K562 (cell line): ENCODE measurements at regions not wholly inside any gene's neighbourhood (a gene's known extent, or its start where the extent isn't known, plus 50 kb on each side); places are given as distances from the start of the nearest gene placed in this dataset.

Experiments
- ATAC-seq: fragments of 200-7000 bp; cut with Tn5 transposase; 3 replicates; pipeline ENCODE4 v1.9.1; 2020; ENCODE audit warnings: moderate library complexity
- BruUV-seq: library from RNA; stranded (reverse); fragments of 400-500 nt; replicated peaks from 2 replicates; lab custom pipeline; 2021; lab: Mats Ljungman, UMichigan
- CTCF ChIA-PET: fragments of 300-600 bp; formaldehyde crosslinking; extraction: SDS; loops from one replicate; lab custom pipeline; 2021; ENCODE audit warnings: low intra/inter-chr PET ratio; lab: Yijun Ruan, JAX
- POLR2A ChIA-PET: fragments of 300-600, 350-650 bp; sonication (Branson Sonifier 250); formaldehyde crosslinking; extraction: SDS; loops from one replicate; lab custom pipeline; 2021; ENCODE audit warnings: antibody characterized with exemption, inconsistent platforms; lab: Yijun Ruan, JAX
- DNase-seq, 4 experiments: peaks; one replicate each; pipeline versions ENCODE4 v3.0.0 to v3.0.0-alpha.2; 2011 to 2018; ENCODE audit warnings: low spot score in 3 of 4, mixed read lengths in 3 of 4; ENCODE audit errors: extremely low read depth in 1 of 4
- FAIRE-seq: peaks from 2 replicates; lab custom pipeline; 2011; peaks lifted over from hg19 to GRCh38; lab: Jason Lieb, UNC
- H2AFZ ChIP-seq: 2 replicates; pipeline ENCODE4 v1.6.0; 2011; ENCODE audit warnings: low read depth, low read length, control low read depth, inconsistent platforms
- H3K27ac ChIP-seq: fragments of 200-600 bp; 3 replicates; pipeline ENCODE4 v1.8.0; 2011; ENCODE audit warnings: low read depth, mild to moderate bottlenecking, control low read depth, inconsistent platforms, low read length, moderate library complexity, mixed read lengths; ENCODE audit errors: extremely low read depth
- H3K27me3 ChIP-seq, 2 experiments: fragments of 300-600 bp in 1 of 2; 2 replicates in 1 of 2; 3 replicates in 1 of 2; pipeline versions ENCODE4 v1.6.0 to v1.8.0; 2011; ENCODE audit warnings: inconsistent platforms in 2 of 2, low read length in 2 of 2, mild to moderate bottlenecking in 1 of 2, mixed read lengths in 1 of 2, moderate library complexity in 1 of 2; ENCODE audit not compliant: control insufficient read depth in 2 of 2, insufficient read depth in 2 of 2
- H3K36me3 ChIP-seq: fragments of 300-600 bp; 3 replicates; pipeline ENCODE4 v1.8.0; 2011; ENCODE audit warnings: mild to moderate bottlenecking, low read length, inconsistent platforms; ENCODE audit not compliant: control insufficient read depth, insufficient read depth
- H3K4me1 ChIP-seq, 2 experiments: fragments of 200-600 bp in 1 of 2; replicated peaks in 1 of 2; 2 replicates in 1 of 2; 3 replicates in 1 of 2; pipeline versions ENCODE4 v1.5.1 to v1.8.0; 2011; ENCODE audit warnings: inconsistent platforms in 2 of 2, low read length in 2 of 2, mild to moderate bottlenecking in 1 of 2, mixed read lengths in 1 of 2, moderate library complexity in 1 of 2; ENCODE audit not compliant: control insufficient read depth in 2 of 2, insufficient read depth in 2 of 2
- H3K4me2 ChIP-seq: 2 replicates; pipeline ENCODE4 v1.6.1; 2011; ENCODE audit warnings: low read length, control low read depth, inconsistent platforms, mixed read lengths; ENCODE audit not compliant: insufficient read depth
- H3K4me3 ChIP-seq: fragments of 200-600 bp; sonication (generic), shearing (Covaris generic); 2 replicates; pipeline ENCODE4 v1.5.1; 2016; ENCODE audit warnings: control low read depth, inconsistent platforms
- H3K79me2 ChIP-seq: fragments of 200-600 bp; 3 replicates; pipeline ENCODE4 v1.8.0; 2011; ENCODE audit warnings: low read length, inconsistent platforms; ENCODE audit not compliant: control insufficient read depth, insufficient read depth
- H3K9ac ChIP-seq, 2 experiments: 2 replicates each; pipeline versions ENCODE4 v1.6.0 to v1.6.1; 2011; ENCODE audit warnings: low read depth in 2 of 2, low read length in 2 of 2, control low read depth in 1 of 2, inconsistent platforms in 1 of 2, mild to moderate bottlenecking in 1 of 2, mixed read lengths in 1 of 2; ENCODE audit not compliant: insufficient read depth in 1 of 2
- H3K9me1 ChIP-seq: one replicate; pipeline ENCODE4 v1.6.0; 2011; ENCODE audit warnings: inconsistent platforms, mild to moderate bottlenecking, low read length, moderate library complexity; ENCODE audit not compliant: control insufficient read depth, insufficient read depth
- H3K9me3 ChIP-seq: replicated peaks from 2 replicates; pipeline ENCODE4 v1.5.1; 2011; ENCODE audit warnings: low read depth, low read length, inconsistent platforms; ENCODE audit not compliant: control insufficient read depth, insufficient read depth
- H4K20me1 ChIP-seq: replicated peaks from 2 replicates; pipeline ENCODE4 v1.6.1; 2011; ENCODE audit warnings: low read length, inconsistent platforms, mixed read lengths; ENCODE audit not compliant: control insufficient read depth, insufficient read depth
- CLOCK ChIP-seq: fragments of 250-450 bp; sonication (Bioruptor Pico); IDR thresholded peaks from 2 replicates; pipeline ENCODE4 v1.4.0; 2020; ENCODE audit warnings: mild to moderate bottlenecking, moderate library complexity, borderline replicate concordance
- ZNF395 ChIP-seq: fragments of 200-800 bp; sonication (Bioruptor generic); IDR thresholded peaks from 2 replicates; pipeline ENCODE4 v1.6.1; 2017; ENCODE audit warnings: missing genetic modification characterization, missing compliant biosample characterization
- WGBS: fragments of 100-300 bp; shearing (Covaris generic); methylation state at CpG from one replicate; pipeline ENCODE4 v1.1.6; 2016; ENCODE audit warnings: low coverage, mixed read lengths; ENCODE audit not compliant: insufficient coverage; ENCODE audit errors: missing lambda C conversion rate; 5-methylcytosine and 5-hydroxymethylcytosine counted together
- in situ Hi-C: fragments of 300-500 bp; cut with MboI; formaldehyde crosslinking; loops from 4 replicates; pipeline ENCODE4 v1.15.0; 2018; ENCODE audit warnings: inconsistent platforms, mixed read lengths
- intact Hi-C: fragments of 100-400 bp; cut with micrococcal nuclease; formaldehyde crosslinking; loops from 2 replicates; pipeline ENCODE4 v1.14.2; 2022

- TF ChIP-seq CLOCK (CRISPR knock-in tag) = no peak
Observed at GRCh38 chr5:168187614-168188013, 103.8 kb upstream of the WWC1 start (continued).

- POLR2A ChIA-PET = interaction anchor here (0.7 kb wide), 1 partner anchor 74 kb away, joined by 4 read pairs; no protein-coding TSS in a partner anchor
- BruUV-seq = no TSS peak
- no peak overlapping the region for H3K4me3 ChIP-seq
- no peaks in the 10 kb centered on the region for H3K36me3 ChIP-seq
- ATAC-seq = no peak
- H3K27ac ChIP-seq = no peak overlapping the region
- H3K79me2 ChIP-seq = no peaks in the 10 kb centered on the region
- no peak for FAIRE-seq
- CTCF ChIA-PET = no interaction called here
- no peaks in the 10 kb centered on the region for H3K9me3 ChIP-seq
- WGBS = under 1% methylated on average over 8 of the region's 8 CpGs
- no peak for TF ChIP-seq ZNF395
- in situ Hi-C loops (no loop called here), intact Hi-C loops (no loop called here)
- no peak overlapping the region for H2AFZ ChIP-seq
- DNase-seq = no peak
- H3K9me1 ChIP-seq = no peaks in the 10 kb centered on the region
- H3K4me1 ChIP-seq = no peaks in the 10 kb centered on the region
- no peaks in the 10 kb centered on the region for H3K27me3 ChIP-seq
- no peak overlapping the region for H3K4me2 ChIP-seq
- no peaks in the 10 kb centered on the region for H4K20me1 ChIP-seq
- H3K9ac ChIP-seq = no peak overlapping the region
Observed at GRCh38 chr5:168188182-168188581, 103.3 kb upstream of the WWC1 start.
